ENCODE measurements at regions not wholly inside any gene's neighbourhood (a gene's known extent, or its start where the extent isn't known, plus 50 kb on each side); places are given as distances from the start of the nearest gene placed in this dataset.

GRCh38 chr1:59027177-59027576 lies 243.3 kb upstream of the JUN start:
- no peaks in the 10 kb centered on the region for H3K9me2 ChIP-seq (replicated peaks; ENCODE audit: insufficient read depth, low read length)
- no peak overlapping the region for H3K4me3 ChIP-seq (ENCODE audit: low read length)
- no peak overlapping the region for H3K9ac ChIP-seq (ENCODE audit: low read length)
- H3K27me3 ChIP-seq (ENCODE audit: low read length): no peaks in the 10 kb centered on the region
- no peaks in the 10 kb centered on the region for H3K36me3 ChIP-seq (ENCODE audit: insufficient read depth, low read length)
- H3K9me3 ChIP-seq (ENCODE audit: low read length): no peaks in the 10 kb centered on the region
- DNase-seq: no peak
- no peaks in the 10 kb centered on the region for H3K79me2 ChIP-seq (ENCODE audit: low read length)
- no peak overlapping the region for H3K4me2 ChIP-seq (ENCODE audit: low read depth, low read length, poor library complexity, severe bottlenecking)
- H3K4me1 ChIP-seq (ENCODE audit: low read length): peaks cover 13% of the 10 kb centered on the region
- 0 out of 2 replicates have a peak, but pooled peaks cover 7% of the 10 kb centered on the region for H4K20me1 ChIP-seq (ENCODE audit: insufficient read depth, low read depth, low read length)
- H3K27ac ChIP-seq (ENCODE audit: low read length): no peak overlapping the region
- no peak overlapping the region for H2AFZ ChIP-seq (ENCODE audit: low read length)

- no peaks in the 10 kb centered on the region for H3K27me3 ChIP-seq (ENCODE audit: low read length)
- H3K4me1 ChIP-seq (ENCODE audit: low read length): peaks cover 13% of the 10 kb centered on the region
- H3K9me3 ChIP-seq (ENCODE audit: low read length): no peaks in the 10 kb centered on the region
- no peak overlapping the region for H3K4me2 ChIP-seq (ENCODE audit: low read depth, low read length, poor library complexity, severe bottlenecking)
- H3K9me2 ChIP-seq (replicated peaks; ENCODE audit: insufficient read depth, low read length): no peaks in the 10 kb centered on the region
- 0 out of 2 replicates have a peak, but pooled peaks cover 7% of the 10 kb centered on the region for H4K20me1 ChIP-seq (ENCODE audit: insufficient read depth, low read depth, low read length)
- no peak overlapping the region for H3K9ac ChIP-seq (ENCODE audit: low read length)
- H3K79me2 ChIP-seq (ENCODE audit: low read length): no peaks in the 10 kb centered on the region
- H2AFZ ChIP-seq (ENCODE audit: low read length): no peak overlapping the region
- no peak for DNase-seq
- H3K36me3 ChIP-seq (ENCODE audit: insufficient read depth, low read length): no peaks in the 10 kb centered on the region
- H3K27ac ChIP-seq (ENCODE audit: low read length): no peak overlapping the region
- no peak overlapping the region for H3K4me3 ChIP-seq (ENCODE audit: low read length)
Measured at GRCh38 chr1:59028048-59028447, 244.2 kb upstream of the JUN start.

GRCh38 chr1:59029411-59030167 lies 245.7 kb upstream of the JUN start:
- Histone ChIP-seq H3K4me3 (ENCODE audit: low read length) (no peak overlapping the region), H3K36me3 (ENCODE audit: insufficient read depth, low read length) (no peaks in the 10 kb centered on the region), H3K4me2 (ENCODE audit: low read depth, low read length, poor library complexity, severe bottlenecking) (no peak overlapping the region), H3K27me3 (ENCODE audit: low read length) (no peaks in the 10 kb centered on the region), H4K20me1 (ENCODE audit: insufficient read depth, low read depth, low read length) (0 out of 2 replicates have a peak, but pooled peaks cover 7% of the 10 kb centered on the region), H3K9me2 (replicated peaks; ENCODE audit: insufficient read depth, low read length) (no peaks in the 10 kb centered on the region), H3K9me3 (ENCODE audit: low read length) (no peaks in the 10 kb centered on the region), H3K79me2 (ENCODE audit: low read length) (no peaks in the 10 kb centered on the region), H3K27ac (ENCODE audit: low read length) (no peak overlapping the region), H3K9ac (ENCODE audit: low read length) (no peak overlapping the region), H2AFZ (ENCODE audit: low read length) (no peak overlapping the region), H3K4me1 (ENCODE audit: low read length) (peaks cover 13% of the 10 kb centered on the region)
- no peak for DNase-seq

GRCh38 chr1:59032228-59032627 lies 248.4 kb upstream of the JUN start:
- H3K9me2 ChIP-seq (replicated peaks; ENCODE audit: insufficient read depth, low read length): no peaks in the 10 kb centered on the region
- no peak overlapping the region for H3K27ac ChIP-seq (ENCODE audit: low read length)
- no peaks in the 10 kb centered on the region for H3K36me3 ChIP-seq (ENCODE audit: insufficient read depth, low read length)
- no peak overlapping the region for H2AFZ ChIP-seq (ENCODE audit: low read length)
- no peak for DNase-seq
- no peaks in the 10 kb centered on the region for H3K9me3 ChIP-seq (ENCODE audit: low read length)
- H4K20me1 ChIP-seq (ENCODE audit: insufficient read depth, low read depth, low read length): no peaks in the 10 kb centered on the region
- H3K27me3 ChIP-seq (ENCODE audit: low read length): no peaks in the 10 kb centered on the region
- H3K4me3 ChIP-seq (ENCODE audit: low read length): no peak overlapping the region
- H3K4me1 ChIP-seq (ENCODE audit: low read length): no peaks in the 10 kb centered on the region
- no peak overlapping the region for H3K4me2 ChIP-seq (ENCODE audit: low read depth, low read length, poor library complexity, severe bottlenecking)
- no peak overlapping the region for H3K9ac ChIP-seq (ENCODE audit: low read length)
- H3K79me2 ChIP-seq (ENCODE audit: low read length): no peaks in the 10 kb centered on the region

GRCh38 chr1:59033761-59034160 lies 249.9 kb upstream of the JUN start:
- H3K36me3 ChIP-seq (ENCODE audit: insufficient read depth, low read length): no peaks in the 10 kb centered on the region
- no peaks in the 10 kb centered on the region for H3K9me2 ChIP-seq (replicated peaks; ENCODE audit: insufficient read depth, low read length)
- H3K4me1 ChIP-seq (ENCODE audit: low read length): no peaks in the 10 kb centered on the region
- no peak overlapping the region for H3K4me2 ChIP-seq (ENCODE audit: low read depth, low read length, poor library complexity, severe bottlenecking)
- no peaks in the 10 kb centered on the region for H3K9me3 ChIP-seq (ENCODE audit: low read length)
- no peak overlapping the region for H2AFZ ChIP-seq (ENCODE audit: low read length)
- H3K79me2 ChIP-seq (ENCODE audit: low read length): no peaks in the 10 kb centered on the region
- no peak for DNase-seq
- H3K9ac ChIP-seq (ENCODE audit: low read length): no peak overlapping the region
- no peaks in the 10 kb centered on the region for H3K27me3 ChIP-seq (ENCODE audit: low read length)
- no peaks in the 10 kb centered on the region for H4K20me1 ChIP-seq (ENCODE audit: insufficient read depth, low read depth, low read length)
- H3K4me3 ChIP-seq (ENCODE audit: low read length): no peak overlapping the region
- H3K27ac ChIP-seq (ENCODE audit: low read length): no peak overlapping the region

- Histone ChIP-seq H3K4me1 (ENCODE audit: low read length) (no peaks in the 10 kb centered on the region), H2AFZ (ENCODE audit: low read length) (no peak overlapping the region), H3K79me2 (ENCODE audit: low read length) (no peaks in the 10 kb centered on the region), H3K27ac (ENCODE audit: low read length) (no peak overlapping the region), H3K9me2 (replicated peaks; ENCODE audit: insufficient read depth, low read length) (no peaks in the 10 kb centered on the region), H3K9ac (ENCODE audit: low read length) (no peak overlapping the region), H3K4me3 (ENCODE audit: low read length) (no peak overlapping the region), H3K27me3 (ENCODE audit: low read length) (no peaks in the 10 kb centered on the region), H3K4me2 (ENCODE audit: low read depth, low read length, poor library complexity, severe bottlenecking) (no peak overlapping the region), H3K9me3 (ENCODE audit: low read length) (no peaks in the 10 kb centered on the region), H3K36me3 (ENCODE audit: insufficient read depth, low read length) (no peaks in the 10 kb centered on the region), H4K20me1 (ENCODE audit: insufficient read depth, low read depth, low read length) (no peaks in the 10 kb centered on the region)
- no peak for DNase-seq
Measured at GRCh38 chr1:59034925-59035324, 251.1 kb upstream of the JUN start.

- Histone ChIP-seq H3K36me3 (ENCODE audit: insufficient read depth, low read length) (no peaks in the 10 kb centered on the region), H3K79me2 (ENCODE audit: low read length) (no peaks in the 10 kb centered on the region), H3K9me2 (replicated peaks; ENCODE audit: insufficient read depth, low read length) (no peaks in the 10 kb centered on the region), H3K27me3 (ENCODE audit: low read length) (no peaks in the 10 kb centered on the region), H4K20me1 (ENCODE audit: insufficient read depth, low read depth, low read length) (no peaks in the 10 kb centered on the region), H3K27ac (ENCODE audit: low read length) (no peak overlapping the region), H3K4me2 (ENCODE audit: low read depth, low read length, poor library complexity, severe bottlenecking) (no peak overlapping the region), H3K9ac (ENCODE audit: low read length) (no peak overlapping the region), H3K9me3 (ENCODE audit: low read length) (no peaks in the 10 kb centered on the region), H2AFZ (ENCODE audit: low read length) (no peak overlapping the region), H3K4me1 (ENCODE audit: low read length) (no peaks in the 10 kb centered on the region), H3K4me3 (ENCODE audit: low read length) (no peak overlapping the region)
- no peak for DNase-seq
Measured at GRCh38 chr1:59039551-59039950, 255.7 kb upstream of the JUN start.

- DNase-seq: no peak
- H3K9me2 ChIP-seq (replicated peaks; ENCODE audit: insufficient read depth, low read length): no peaks in the 10 kb centered on the region
- no peaks in the 10 kb centered on the region for H4K20me1 ChIP-seq (ENCODE audit: insufficient read depth, low read depth, low read length)
- no peaks in the 10 kb centered on the region for H3K9me3 ChIP-seq (ENCODE audit: low read length)
- H3K27me3 ChIP-seq (ENCODE audit: low read length): no peaks in the 10 kb centered on the region
- no peak overlapping the region for H2AFZ ChIP-seq (ENCODE audit: low read length)
- H3K4me3 ChIP-seq (ENCODE audit: low read length): no peak overlapping the region
- no peaks in the 10 kb centered on the region for H3K36me3 ChIP-seq (ENCODE audit: insufficient read depth, low read length)
- no peaks in the 10 kb centered on the region for H3K4me1 ChIP-seq (ENCODE audit: low read length)
- no peak overlapping the region for H3K4me2 ChIP-seq (ENCODE audit: low read depth, low read length, poor library complexity, severe bottlenecking)
- no peak overlapping the region for H3K9ac ChIP-seq (ENCODE audit: low read length)
- no peaks in the 10 kb centered on the region for H3K79me2 ChIP-seq (ENCODE audit: low read length)
- H3K27ac ChIP-seq (ENCODE audit: low read length): no peak overlapping the region
Measured at GRCh38 chr1:59040486-59040885, 256.4 kb upstream of the FGGY start.

All from Karpas-422 (cell line).